NCI-H774 (cell line): ENCODE measurements at regions not wholly inside any gene's neighbourhood (a gene's known extent, or its start where the extent isn't known, plus 50 kb on each side); places are given as distances from the start of the nearest gene placed in this dataset.
"Not testable (repeated sequence)": the region's sequence is repeated elsewhere in the genome, so short reads cannot be mapped to it uniquely, and the experiment has no call there.

Experiments used
- DNase-seq: peaks from one replicate; lab custom pipeline; 2025; lab: John Stamatoyannopoulos, UW

GRCh38 chr13:102538938-102539337 is 57.8 kb upstream of the TPP2 start:
- no peak for DNase-seq

DNA sequence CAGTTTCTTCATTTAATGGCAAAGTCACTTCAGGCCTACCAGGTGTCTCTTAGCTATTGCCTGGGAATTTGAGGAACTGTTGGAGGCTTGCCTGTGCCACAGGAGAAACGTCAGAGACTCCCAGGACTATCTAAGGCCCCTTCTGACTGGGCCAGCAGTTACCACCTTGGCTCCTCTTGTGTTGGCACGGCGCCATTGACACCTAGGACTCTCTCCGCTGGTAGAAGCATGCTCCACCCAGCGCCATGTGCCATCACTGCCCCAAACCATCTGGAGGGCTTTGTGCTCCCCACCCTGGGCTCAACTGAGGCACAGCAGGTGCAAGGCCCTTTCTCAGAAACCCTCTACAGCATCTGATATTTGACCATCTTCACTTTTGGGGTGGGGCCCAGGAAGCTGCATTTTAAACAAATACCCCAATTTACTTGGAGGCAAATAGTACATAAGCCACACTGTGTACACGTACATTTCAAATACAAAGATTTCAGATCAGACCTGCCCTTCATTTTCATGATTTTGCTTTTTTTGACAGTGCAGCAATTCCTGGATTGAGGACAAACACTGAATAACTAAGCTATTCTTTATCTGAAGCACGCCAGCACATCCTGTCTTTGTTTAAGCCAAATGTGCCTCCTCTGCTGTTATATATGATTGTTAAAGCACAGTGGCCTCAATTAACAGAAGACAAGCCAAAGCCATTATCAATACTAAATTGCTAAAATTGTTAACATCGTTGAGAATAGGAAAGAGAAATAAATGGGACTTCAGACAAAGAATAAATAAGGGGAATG is 59.9 kb upstream of the TPP2 start:
- DNase-seq, result no peak

GRCh38 chr13:102536196-102536595 is 60.6 kb upstream of the TPP2 start:
- DNase-seq, result no peak

- DNase-seq, result no peak
Observed at GRCh38 chr13:102530751-102531150, 66.0 kb upstream of the TPP2 start.

DNA sequence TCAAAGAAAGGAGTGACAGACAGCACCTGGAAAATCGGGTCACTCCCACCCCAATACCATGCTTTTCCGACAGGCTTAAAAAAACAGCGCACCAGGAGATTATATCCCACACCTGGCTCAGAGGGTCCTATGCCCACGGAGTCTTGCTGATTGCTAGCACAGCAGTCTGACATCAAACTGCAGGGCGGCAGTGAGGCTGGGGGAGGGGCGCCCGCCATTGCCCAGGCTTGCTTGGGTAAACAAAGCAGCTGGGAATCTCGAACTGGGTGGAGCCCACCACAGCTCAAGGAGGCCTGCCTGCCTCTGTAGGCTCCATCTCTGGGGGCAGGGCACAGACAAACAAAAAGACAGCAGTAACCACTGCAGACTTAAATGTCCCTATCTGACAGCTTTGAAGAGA is 74.5 kb upstream of the TPP2 start:
- DNase-seq, result not testable (repeated sequence)

GRCh38 chr13:102517959-102518358 is 78.8 kb upstream of the TPP2 start:
- no peak for DNase-seq

DNA sequence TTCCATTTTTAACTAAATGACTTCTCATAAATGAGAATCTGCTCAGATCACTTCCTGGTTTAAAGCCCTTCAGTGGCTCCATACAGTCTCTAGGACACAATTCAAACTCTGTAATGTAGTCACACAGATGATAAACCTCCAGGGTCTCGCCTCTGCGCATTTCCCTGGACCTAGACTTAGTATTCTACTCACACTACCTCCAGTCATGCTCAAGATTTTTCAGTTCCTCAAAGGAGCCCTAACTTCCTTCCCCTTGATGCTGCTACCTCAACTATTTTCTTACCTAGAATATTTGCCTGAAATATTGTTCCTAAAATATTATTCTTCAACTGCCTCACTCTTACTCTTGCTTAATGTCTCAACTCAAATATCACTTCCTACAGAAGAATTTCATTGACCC is 86.7 kb upstream of the TPP2 start:
- DNase-seq, result no peak

DNA sequence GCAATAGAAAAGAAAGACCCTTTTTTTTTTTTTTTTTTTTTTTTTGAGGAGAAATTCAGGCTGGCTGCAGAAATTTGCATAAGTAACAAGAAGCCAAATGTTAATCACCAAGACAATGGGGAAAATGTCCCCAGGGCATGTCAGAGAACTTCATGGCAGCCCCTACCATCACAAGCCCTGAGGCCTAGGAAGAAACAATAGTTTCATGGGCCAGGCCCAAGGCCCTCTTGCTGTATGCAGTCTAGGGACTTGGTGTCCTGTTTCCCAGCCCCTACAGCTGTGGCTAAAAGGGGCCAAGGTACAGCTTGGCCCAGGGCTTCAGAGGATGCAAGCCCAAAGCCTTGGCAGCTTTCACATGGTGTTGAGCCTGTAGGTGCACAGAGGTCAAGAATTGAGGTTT is 88.4 kb upstream of the TPP2 start:
- no peak for DNase-seq

- DNase-seq, result no peak
Observed at GRCh38 chr13:102504002-102504401, 92.8 kb upstream of the TPP2 start.

DNA sequence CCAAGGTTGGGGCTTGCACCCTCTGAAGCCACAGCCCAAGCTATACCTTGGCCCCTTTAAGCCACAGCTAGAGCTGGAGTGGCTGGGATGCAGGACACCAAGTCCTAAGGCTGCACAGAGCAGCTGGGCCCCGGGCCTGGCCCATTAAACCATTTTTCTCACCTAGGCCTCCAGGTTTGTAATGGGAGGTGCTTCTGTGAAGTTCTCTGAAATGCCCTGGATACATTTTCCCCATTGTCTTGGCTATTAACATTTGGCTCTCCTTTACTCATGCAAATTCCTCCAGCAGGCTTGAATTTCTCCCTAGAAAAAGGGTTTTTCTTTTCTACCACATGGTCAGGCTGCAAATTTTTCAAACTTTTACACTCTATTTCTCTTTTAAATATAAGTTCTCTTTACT is 93.8 kb upstream of the FGF14 start:
- no peak for DNase-seq

DNA sequence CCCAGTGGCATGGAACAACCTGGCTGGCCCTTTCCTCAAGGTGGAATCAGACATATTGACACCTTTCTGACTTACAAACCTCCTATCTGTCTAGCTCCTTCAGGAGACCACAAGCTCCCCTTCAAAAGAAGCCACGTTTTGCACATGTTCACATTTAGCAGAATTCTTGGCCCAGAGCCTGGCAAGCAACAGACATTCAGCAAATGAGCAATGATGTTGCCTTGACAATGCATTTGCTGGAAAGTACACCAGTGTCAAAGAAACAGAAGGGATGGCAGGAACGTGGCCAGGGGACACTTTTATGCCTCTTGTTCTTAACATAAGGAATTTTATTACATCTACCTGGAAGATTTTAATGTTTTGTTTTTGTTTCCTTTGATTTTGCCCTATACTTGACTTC is 85.5 kb upstream of the FGF14 start:
- DNase-seq, result peak; percentile 1

DNA sequence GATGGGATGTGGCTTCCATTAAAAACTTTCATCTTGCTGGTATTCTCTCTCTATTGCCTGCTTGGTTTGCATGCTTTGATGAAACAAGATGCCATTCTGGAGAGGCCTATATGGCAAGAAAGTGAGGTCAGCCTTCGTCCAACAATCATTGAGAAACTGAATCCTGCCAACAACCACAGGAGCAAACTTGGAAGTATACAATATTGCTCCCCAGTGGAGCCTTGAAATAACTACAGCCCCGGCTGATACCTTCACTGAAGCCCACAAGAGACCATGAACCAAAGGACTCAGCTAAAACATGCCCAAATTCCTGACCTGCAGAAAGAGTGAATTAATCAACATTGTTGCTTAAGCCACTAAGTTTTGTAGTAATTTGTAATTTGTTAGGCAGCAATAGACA is 82.5 kb upstream of the FGF14 start:
- DNase-seq, result no peak

DNA sequence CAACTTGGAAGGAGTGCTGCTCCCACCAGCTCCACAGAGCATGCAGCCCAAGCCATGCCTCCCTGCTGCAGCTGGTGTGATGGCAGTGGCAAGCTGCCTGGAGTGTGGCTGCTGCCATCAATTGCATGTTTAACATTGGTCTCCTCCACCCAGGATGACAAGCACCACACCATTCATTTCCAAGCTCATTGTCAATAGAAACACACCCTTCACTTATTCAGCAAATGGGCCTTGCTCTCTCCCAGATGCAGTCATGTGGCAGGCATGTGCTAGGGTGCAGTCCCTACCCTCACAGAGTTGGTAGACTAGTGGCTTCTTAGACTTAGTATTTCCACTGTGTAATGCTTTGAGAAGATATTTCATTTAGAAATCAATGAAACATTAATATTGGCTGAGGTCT is 70.8 kb upstream of the FGF14 start:
- no peak for DNase-seq

- DNase-seq, result no peak
Observed at GRCh38 chr13:102470283-102470917, 68.6 kb upstream of the FGF14 start.

DNA sequence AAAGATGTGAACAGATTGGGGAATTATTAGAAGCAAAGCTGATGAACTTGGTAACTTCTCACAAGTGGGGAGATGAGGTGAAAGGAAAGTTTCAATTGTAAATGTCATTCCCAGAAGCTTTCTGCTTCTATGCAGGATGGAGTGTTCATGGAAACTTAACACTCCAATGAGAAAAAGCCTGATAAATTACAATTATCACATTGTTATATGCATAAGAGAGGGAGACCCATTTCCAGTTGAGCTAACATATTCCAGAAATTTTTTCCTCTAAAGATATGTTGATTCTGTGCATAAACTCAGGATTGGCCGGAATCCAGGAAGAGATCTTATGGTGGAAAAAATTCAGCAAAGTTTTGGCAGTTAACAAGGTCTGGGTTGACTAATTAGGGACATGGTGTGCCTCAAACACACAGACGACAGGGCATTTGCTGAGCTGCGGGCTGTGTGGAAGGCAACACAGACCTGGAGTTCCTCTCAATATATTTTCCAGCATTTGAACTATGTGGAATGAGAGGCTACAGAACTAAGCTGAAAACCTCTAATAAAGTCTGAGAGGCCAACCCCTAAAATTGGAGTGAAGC is 64.9 kb upstream of the FGF14 start:
- DNase-seq, result no peak

- no peak for DNase-seq
Observed at GRCh38 chr13:102462570-102462969, 60.7 kb upstream of the FGF14 start.

DNA sequence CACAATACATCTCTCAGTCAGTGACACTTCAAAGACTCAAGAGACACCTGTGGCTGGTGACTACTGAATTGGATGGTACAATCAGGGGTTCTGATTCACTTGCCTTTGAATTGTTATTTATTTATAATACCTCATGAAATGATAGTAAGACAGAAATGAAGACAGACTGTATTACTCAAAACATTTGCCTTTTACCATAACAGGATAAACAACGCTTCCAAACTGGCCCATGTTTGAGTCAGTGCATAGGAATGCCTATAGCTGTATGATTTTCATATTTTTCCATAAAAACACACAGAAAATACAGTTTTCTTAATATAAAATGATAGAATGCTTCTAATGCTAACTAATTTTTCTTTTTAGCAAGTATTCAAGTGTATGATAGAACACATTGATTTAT is 59.5 kb upstream of the FGF14 start:
- DNase-seq, result no peak

GRCh38 chr13:102460806-102461205 is 59.0 kb upstream of the FGF14 start:
- no peak for DNase-seq

- DNase-seq, result no peak
Observed at GRCh38 chr13:102452836-102453235, 51.0 kb upstream of the FGF14 start.
